ENCODE measurements at regions not wholly inside any gene's neighbourhood (a gene's known extent, or its start where the extent isn't known, plus 50 kb on each side); places are given as distances from the start of the nearest gene placed in this dataset.
"Not testable (repeated sequence)": the region's sequence is repeated elsewhere in the genome, so short reads cannot be mapped to it uniquely, and the experiment has no call there.

DNA sequence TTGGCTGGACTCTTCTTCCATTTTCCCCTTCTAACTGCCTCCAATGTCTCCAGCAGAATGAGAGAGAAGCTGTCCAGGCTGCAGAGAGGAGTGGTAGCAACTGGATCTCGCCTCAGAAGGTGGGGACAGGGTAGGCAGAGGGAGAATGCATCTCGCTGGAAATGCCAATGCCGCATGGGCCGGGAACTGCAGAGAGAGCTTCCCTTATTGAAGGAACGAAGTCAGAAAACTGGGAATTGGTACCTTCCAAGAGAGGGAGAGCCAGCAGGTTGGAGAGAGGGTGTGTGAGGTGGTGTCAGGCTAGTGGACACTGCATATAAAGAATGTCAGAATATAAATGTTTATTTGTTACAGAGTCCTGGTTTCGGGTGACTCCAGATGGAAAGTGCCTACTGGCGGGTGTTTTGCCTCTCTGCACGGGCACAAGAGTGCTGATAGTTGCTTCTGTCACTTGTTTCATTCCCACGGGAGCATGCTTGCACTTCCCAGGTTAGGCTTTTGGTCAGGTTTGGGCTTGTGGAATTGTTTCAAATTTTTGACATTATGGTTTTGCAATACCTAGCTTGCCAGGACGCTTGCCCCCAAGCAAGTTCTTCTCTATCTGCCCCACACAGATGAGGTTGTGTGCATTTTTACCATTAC, 156.8 kb upstream of the STS start:
- no peak overlapping the region for H3K9ac ChIP-seq (ENCODE audit: low read length in 5 of 5)
- H3K27ac ChIP-seq (ENCODE audit: low read depth, low read length) = no peak overlapping the region
- H3K4me3 ChIP-seq (ENCODE audit: low read depth in 1 of 5, low read length in 5 of 5) = no peak overlapping the region
- no peaks in the 10 kb centered on the region for H3K4me1 ChIP-seq (ENCODE audit: control insufficient read depth in 5 of 5, insufficient read depth in 5 of 5, low read length in 5 of 5)
- no peaks in the 10 kb centered on the region for H3K36me3 ChIP-seq (ENCODE audit: control insufficient read depth in 5 of 5, insufficient read depth in 5 of 5, low read length in 5 of 5)
- no peaks in the 10 kb centered on the region for H3K27me3 ChIP-seq (ENCODE audit: control insufficient read depth in 5 of 5, insufficient read depth in 4 of 5, low read length in 5 of 5)
- H3K9me3 ChIP-seq (ENCODE audit: control insufficient read depth in 5 of 5, low read length in 5 of 5) = peaks cover 7 to 19% (median 18%) of the 10 kb centered on the region in 5 donors

GRCh38 chrX:6989858-6990257, 157.7 kb upstream of the STS start:
- H3K9ac ChIP-seq (ENCODE audit: low read length in 5 of 5) = no peak overlapping the region
- H3K27ac ChIP-seq (ENCODE audit: low read depth, low read length) = no peak overlapping the region
- no peak overlapping the region for H3K4me3 ChIP-seq (ENCODE audit: low read depth in 1 of 5, low read length in 5 of 5)
- no peaks in the 10 kb centered on the region for H3K4me1 ChIP-seq (ENCODE audit: control insufficient read depth in 5 of 5, insufficient read depth in 5 of 5, low read length in 5 of 5)
- no peaks in the 10 kb centered on the region for H3K27me3 ChIP-seq (ENCODE audit: control insufficient read depth in 5 of 5, insufficient read depth in 4 of 5, low read length in 5 of 5)
- no peaks in the 10 kb centered on the region for H3K36me3 ChIP-seq (ENCODE audit: control insufficient read depth in 5 of 5, insufficient read depth in 5 of 5, low read length in 5 of 5)
- peaks cover 3 to 13% (median 11%) of the 10 kb centered on the region in 5 donors for H3K9me3 ChIP-seq (ENCODE audit: control insufficient read depth in 5 of 5, low read length in 5 of 5)

DNA sequence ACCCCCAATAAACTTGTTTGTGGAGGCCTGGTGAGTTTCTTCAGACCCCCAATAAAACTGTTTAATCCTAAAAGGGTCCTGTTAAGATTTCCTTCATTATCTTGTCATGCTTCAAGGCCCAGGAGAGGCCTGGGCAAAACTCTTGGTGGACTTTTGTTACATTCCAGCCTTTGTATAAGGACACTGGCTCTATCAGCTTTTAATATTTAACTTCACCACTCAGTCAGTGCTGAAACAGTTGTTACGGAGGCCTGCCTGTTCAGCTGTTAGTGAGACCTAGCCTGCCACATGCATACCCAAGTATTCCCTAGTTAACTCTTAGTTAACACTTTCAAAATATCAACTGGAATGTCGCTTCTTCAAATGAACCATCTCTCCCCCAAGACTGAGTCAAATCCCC, 158.8 kb upstream of the STS start:
- H3K9me3 ChIP-seq (ENCODE audit: control insufficient read depth in 5 of 5, low read length in 5 of 5); H3K27me3 ChIP-seq (ENCODE audit: control insufficient read depth in 5 of 5, insufficient read depth in 4 of 5, low read length in 5 of 5); H3K4me1 ChIP-seq (ENCODE audit: control insufficient read depth in 5 of 5, insufficient read depth in 5 of 5, low read length in 5 of 5); H3K9ac ChIP-seq (ENCODE audit: low read length in 5 of 5); H3K36me3 ChIP-seq (ENCODE audit: control insufficient read depth in 5 of 5, insufficient read depth in 5 of 5, low read length in 5 of 5); H3K27ac ChIP-seq (ENCODE audit: low read depth, low read length); H3K4me3 ChIP-seq (ENCODE audit: low read depth in 1 of 5, low read length in 5 of 5): not testable (repeated sequence)

DNA sequence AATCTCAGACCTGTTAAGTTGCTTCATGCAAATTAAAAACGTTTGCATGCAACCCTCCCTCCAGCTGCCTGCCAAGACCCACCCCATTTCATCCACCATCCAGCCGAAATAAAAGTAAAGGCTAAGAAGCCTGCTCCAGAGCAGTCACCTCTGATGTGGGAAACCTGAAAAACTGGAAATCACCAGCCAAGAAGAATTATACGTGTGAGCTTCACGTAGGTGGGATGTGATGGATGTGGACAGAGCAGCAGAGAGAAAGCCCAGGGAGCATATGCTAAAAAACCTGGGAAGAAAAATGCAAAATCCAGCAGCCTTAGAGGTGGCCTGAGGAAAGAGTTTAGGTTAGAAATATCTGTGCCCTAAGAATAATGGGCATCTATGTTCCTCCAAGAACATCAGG, 160.6 kb upstream of the STS start:
- Histone ChIP-seq H3K27me3 (ENCODE audit: control insufficient read depth in 5 of 5, insufficient read depth in 4 of 5, low read length in 5 of 5) (no peaks in the 10 kb centered on the region), H3K4me3 (ENCODE audit: low read depth in 1 of 5, low read length in 5 of 5) (no peak overlapping the region), H3K4me1 (ENCODE audit: control insufficient read depth in 5 of 5, insufficient read depth in 5 of 5, low read length in 5 of 5) (no peaks in the 10 kb centered on the region), H3K9me3 (ENCODE audit: control insufficient read depth in 5 of 5, low read length in 5 of 5) (peaks cover 0 to 4% (median 0%) of the 10 kb centered on the region in 5 donors), H3K9ac (ENCODE audit: low read length in 5 of 5) (no peak overlapping the region), H3K36me3 (ENCODE audit: control insufficient read depth in 5 of 5, insufficient read depth in 5 of 5, low read length in 5 of 5) (no peaks in the 10 kb centered on the region), H3K27ac (ENCODE audit: low read depth, low read length) (no peak overlapping the region)

DNA sequence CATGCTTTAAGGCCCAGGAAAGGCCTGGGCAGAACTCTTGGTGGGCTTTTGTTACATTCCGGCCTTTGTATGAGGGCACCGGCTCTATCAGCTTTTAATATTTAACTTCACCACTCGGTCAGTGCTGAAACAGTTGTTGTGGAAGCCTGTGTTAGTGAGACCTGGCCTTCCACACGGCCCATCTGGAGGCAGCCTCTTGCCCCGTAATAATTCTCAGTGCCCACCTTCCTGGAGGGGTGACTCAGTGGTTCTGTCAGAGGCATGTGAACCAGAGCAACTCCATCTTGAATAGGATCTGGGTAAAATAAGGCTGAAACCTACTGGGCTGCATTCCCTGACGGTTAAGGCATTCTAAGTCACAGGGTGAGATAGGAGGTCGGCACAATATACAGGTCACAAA, 162.0 kb upstream of the STS start:
- Histone ChIP-seq H3K9ac (ENCODE audit: low read length in 5 of 5) (no peak overlapping the region), H3K4me1 (ENCODE audit: control insufficient read depth in 5 of 5, insufficient read depth in 5 of 5, low read length in 5 of 5) (no peaks in the 10 kb centered on the region), H3K27me3 (ENCODE audit: control insufficient read depth in 5 of 5, insufficient read depth in 4 of 5, low read length in 5 of 5) (no peaks in the 10 kb centered on the region), H3K27ac (ENCODE audit: low read depth, low read length) (no peak overlapping the region), H3K4me3 (ENCODE audit: low read depth in 1 of 5, low read length in 5 of 5) (no peak overlapping the region), H3K36me3 (ENCODE audit: control insufficient read depth in 5 of 5, insufficient read depth in 5 of 5, low read length in 5 of 5) (no peaks in the 10 kb centered on the region), H3K9me3 (ENCODE audit: control insufficient read depth in 5 of 5, low read length in 5 of 5) (peaks cover 0 to 4% (median 0%) of the 10 kb centered on the region in 5 donors)

DNA sequence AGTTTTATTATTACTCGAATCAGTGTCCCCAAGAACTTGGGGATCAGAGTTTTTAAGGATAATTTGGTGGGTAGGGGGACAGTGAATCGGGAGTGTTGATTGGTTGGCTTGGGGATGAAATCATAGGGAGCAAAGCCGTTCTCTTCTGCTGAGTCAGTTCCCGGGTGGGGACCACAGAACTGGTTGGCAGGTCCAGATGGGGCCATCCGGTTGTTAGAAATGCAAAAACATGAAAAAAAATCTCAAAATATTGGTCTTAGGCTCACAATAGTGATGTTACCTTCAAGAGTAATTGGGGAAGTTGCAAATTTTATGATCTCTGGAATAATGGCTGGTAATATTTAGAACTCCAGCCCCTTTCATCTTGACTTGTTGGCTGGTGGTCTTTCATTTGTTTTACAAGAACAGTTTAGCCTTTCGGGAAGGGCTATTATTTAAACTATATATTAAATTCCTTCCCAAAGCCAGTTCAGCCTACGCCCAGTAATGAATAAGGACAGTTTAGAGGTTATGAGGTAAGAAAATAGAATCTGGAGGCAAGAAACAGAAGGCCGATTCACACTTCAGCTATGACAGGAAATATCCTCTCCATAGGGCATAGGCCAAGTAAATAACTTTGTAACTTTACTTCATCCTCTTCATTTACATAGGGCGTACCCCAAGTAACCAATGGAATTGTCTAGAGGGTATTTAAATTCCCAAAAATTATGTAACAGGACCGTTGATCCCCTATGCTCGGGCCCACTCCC, 164.1 kb upstream of the STS start:
- Histone ChIP-seq H3K36me3 (ENCODE audit: control insufficient read depth in 5 of 5, insufficient read depth in 5 of 5, low read length in 5 of 5) (no peaks in the 10 kb centered on the region), H3K9me3 (ENCODE audit: control insufficient read depth in 5 of 5, low read length in 5 of 5) (peaks cover 0 to 4% (median 0%) of the 10 kb centered on the region in 5 donors), H3K27ac (ENCODE audit: low read depth, low read length) (no peak overlapping the region), H3K9ac (ENCODE audit: low read length in 5 of 5) (no peak overlapping the region), H3K27me3 (ENCODE audit: control insufficient read depth in 5 of 5, insufficient read depth in 4 of 5, low read length in 5 of 5) (no peaks in the 10 kb centered on the region), H3K4me1 (ENCODE audit: control insufficient read depth in 5 of 5, insufficient read depth in 5 of 5, low read length in 5 of 5) (no peaks in the 10 kb centered on the region), H3K4me3 (ENCODE audit: low read depth in 1 of 5, low read length in 5 of 5) (no peak overlapping the region)

- Histone ChIP-seq H3K27me3 (ENCODE audit: control insufficient read depth in 5 of 5, insufficient read depth in 4 of 5, low read length in 5 of 5) (no peaks in the 10 kb centered on the region), H3K4me3 (ENCODE audit: low read depth in 1 of 5, low read length in 5 of 5) (no peak overlapping the region), H3K36me3 (ENCODE audit: control insufficient read depth in 5 of 5, insufficient read depth in 5 of 5, low read length in 5 of 5) (peaks cover 0 to 6% (median 0%) of the 10 kb centered on the region in 5 donors), H3K27ac (ENCODE audit: low read depth, low read length) (no peak overlapping the region), H3K4me1 (ENCODE audit: control insufficient read depth in 5 of 5, insufficient read depth in 5 of 5, low read length in 5 of 5) (no peaks in the 10 kb centered on the region), H3K9me3 (ENCODE audit: control insufficient read depth in 5 of 5, low read length in 5 of 5) (peaks cover 0 to 4% (median 0%) of the 10 kb centered on the region in 5 donors), H3K9ac (ENCODE audit: low read length in 5 of 5) (no peak overlapping the region)
These were observed 165.7 kb upstream of the STS start for GRCh38 chrX:6981718-6982406.

GRCh38 chrX:6980981-6981380, 166.5 kb upstream of the STS start:
- Histone ChIP-seq H3K27me3 (ENCODE audit: control insufficient read depth in 5 of 5, insufficient read depth in 4 of 5, low read length in 5 of 5) (no peaks in the 10 kb centered on the region), H3K27ac (ENCODE audit: low read depth, low read length) (no peak overlapping the region), H3K9ac (ENCODE audit: low read length in 5 of 5) (no peak overlapping the region), H3K9me3 (ENCODE audit: control insufficient read depth in 5 of 5, low read length in 5 of 5) (peaks cover 0 to 4% (median 0%) of the 10 kb centered on the region in 5 donors), H3K4me1 (ENCODE audit: control insufficient read depth in 5 of 5, insufficient read depth in 5 of 5, low read length in 5 of 5) (no peaks in the 10 kb centered on the region), H3K36me3 (ENCODE audit: control insufficient read depth in 5 of 5, insufficient read depth in 5 of 5, low read length in 5 of 5) (peaks cover 0 to 6% (median 0%) of the 10 kb centered on the region in 5 donors), H3K4me3 (ENCODE audit: low read depth in 1 of 5, low read length in 5 of 5) (no peak overlapping the region)

- H3K27me3 ChIP-seq (ENCODE audit: control insufficient read depth in 5 of 5, insufficient read depth in 4 of 5, low read length in 5 of 5) = no peaks in the 10 kb centered on the region
- H3K4me3 ChIP-seq (ENCODE audit: low read depth in 1 of 5, low read length in 5 of 5) = no peak overlapping the region
- H3K9ac ChIP-seq (ENCODE audit: low read length in 5 of 5) = no peak overlapping the region
- H3K4me1 ChIP-seq (ENCODE audit: control insufficient read depth in 5 of 5, insufficient read depth in 5 of 5, low read length in 5 of 5) = no peaks in the 10 kb centered on the region
- no peak overlapping the region for H3K27ac ChIP-seq (ENCODE audit: low read depth, low read length)
- no peaks in the 10 kb centered on the region for H3K36me3 ChIP-seq (ENCODE audit: control insufficient read depth in 5 of 5, insufficient read depth in 5 of 5, low read length in 5 of 5)
- peaks cover under 1 to 6% (median 4%) of the 10 kb centered on the region in 5 donors for H3K9me3 ChIP-seq (ENCODE audit: control insufficient read depth in 5 of 5, low read length in 5 of 5)
These were observed 179.3 kb upstream of the STS start for GRCh38 chrX:6968231-6968630.

DNA sequence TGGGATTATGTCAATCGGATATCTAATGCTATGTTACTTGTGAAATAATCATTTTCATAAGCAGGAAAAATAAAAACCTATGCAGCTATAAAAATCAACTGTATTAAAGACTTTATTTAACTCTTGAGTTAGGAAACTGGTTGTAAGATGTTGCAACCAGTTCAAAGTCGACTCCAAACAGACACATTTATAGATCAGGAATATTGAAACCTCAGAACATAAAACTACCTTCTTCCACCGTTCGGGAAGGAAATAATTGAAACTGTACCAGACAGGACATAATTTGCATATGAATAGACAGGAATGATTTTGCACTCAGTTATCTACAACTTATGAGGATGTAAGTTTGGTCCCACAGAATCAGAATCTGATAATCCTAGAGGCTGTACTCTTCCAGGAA, 181.8 kb upstream of the STS start:
- no peaks in the 10 kb centered on the region for H3K27me3 ChIP-seq (ENCODE audit: control insufficient read depth in 5 of 5, insufficient read depth in 4 of 5, low read length in 5 of 5)
- H3K27ac ChIP-seq (ENCODE audit: low read depth, low read length) = no peak overlapping the region
- H3K4me1 ChIP-seq (ENCODE audit: control insufficient read depth in 5 of 5, insufficient read depth in 5 of 5, low read length in 5 of 5) = no peaks in the 10 kb centered on the region
- peaks cover 2 to 10% (median 6%) of the 10 kb centered on the region in 5 donors for H3K9me3 ChIP-seq (ENCODE audit: control insufficient read depth in 5 of 5, low read length in 5 of 5)
- H3K4me3 ChIP-seq (ENCODE audit: low read depth in 1 of 5, low read length in 5 of 5) = no peak overlapping the region
- H3K36me3 ChIP-seq (ENCODE audit: control insufficient read depth in 5 of 5, insufficient read depth in 5 of 5, low read length in 5 of 5) = no peaks in the 10 kb centered on the region
- no peak overlapping the region for H3K9ac ChIP-seq (ENCODE audit: low read length in 5 of 5)
